Activated CD8-positive, alpha-beta T cell treated with anti-CD3 and anti-CD28 coated beads, Interleukin-2, amount 10 ng/mL, durations not matched to agents 7 days and 5 days (primary cell): ENCODE measurements at regions not wholly inside any gene's neighbourhood (a gene's known extent, or its start where the extent isn't known, plus 50 kb on each side); places are given as distances from the start of the nearest gene placed in this dataset.

ENCODE experiments used
- ATAC-seq: fragments of 150-1000 bp; cut with Tn5 transposase; one replicate; pipeline ENCODE4 v1.10.0; 2021; ENCODE audit warnings: moderate library complexity
- CTCF ChIA-PET: fragments of 350-600 bp; sonication (Branson Sonifier 250); formaldehyde crosslinking; loops from one replicate; lab custom pipeline; 2021; ENCODE audit warnings: antibody characterized with exemption; lab: Charles Lee
- POLR2A ChIA-PET: fragments of 350-600 bp; sonication (Branson Sonifier 250); formaldehyde crosslinking; loops from one replicate; lab custom pipeline; 2021; ENCODE audit warnings: antibody characterized with exemption; lab: Charles Lee
- DNase-seq: peaks from one replicate; pipeline ENCODE4 v3.0.0-alpha.2; 2020
- H3K27ac Mint-ChIP-seq: one replicate; pipeline ENCODE4 v1.8.0; 2021; ENCODE audit warnings: mild to moderate bottlenecking, mixed read lengths
- H3K27me3 Mint-ChIP-seq: one replicate; pipeline ENCODE4 v1.8.0; 2021; ENCODE audit warnings: low read depth, mixed read lengths
- H3K36me3 Mint-ChIP-seq: one replicate; pipeline ENCODE4 v1.8.0; 2021; ENCODE audit warnings: low read depth, mixed read lengths
- H3K4me1 Mint-ChIP-seq: one replicate; pipeline ENCODE4 v1.8.0; 2021; ENCODE audit warnings: low read depth, mixed read lengths
- H3K4me3 Mint-ChIP-seq: one replicate; pipeline ENCODE4 v1.8.0; 2021; ENCODE audit warnings: mild to moderate bottlenecking, mixed read lengths
- H3K9me3 Mint-ChIP-seq: one replicate; pipeline ENCODE4 v1.8.0; 2022; ENCODE audit warnings: mixed read lengths; ENCODE audit not compliant: insufficient read depth

- POLR2A ChIA-PET, result no interaction called here
- no peaks in the 10 kb centered on the region for H3K36me3 Mint-ChIP-seq
- H3K4me1 Mint-ChIP-seq, result peaks cover 2% of the 10 kb centered on the region
- peaks cover 12% of the 10 kb centered on the region for H3K27me3 Mint-ChIP-seq
- DNase-seq (no peak), ATAC-seq (no peak)
- H3K4me3 Mint-ChIP-seq, result no peak overlapping the region
- CTCF ChIA-PET, result no interaction called here
- peaks cover 5% of the 10 kb centered on the region for H3K9me3 Mint-ChIP-seq
- H3K27ac Mint-ChIP-seq, result no peak overlapping the region
These were observed 222.4 kb downstream of the CD83 start for GRCh38 chr6:14339711-14340584.

- Mint-ChIP-seq H3K9me3 (no peaks in the 10 kb centered on the region), H3K36me3 (no peaks in the 10 kb centered on the region), H3K4me1 (peaks cover 3% of the 10 kb centered on the region), H3K27me3 (peaks cover 8% of the 10 kb centered on the region), H3K4me3 (no peak overlapping the region), H3K27ac (no peak overlapping the region)
- ChIA-PET POLR2A (no interaction called here), CTCF (interaction anchor here (1.0 to 2.9 kb wide), 2 partner anchors 8 to 10 kb away, joined by 3 to 10 read pairs; no protein-coding TSS in a partner anchor)
- no peak for DNase-seq
- no peak for ATAC-seq
These were observed 226.9 kb downstream of the CD83 start for GRCh38 chr6:14344486-14344885.

- Mint-ChIP-seq H3K9me3 (no peaks in the 10 kb centered on the region), H3K36me3 (no peaks in the 10 kb centered on the region), H3K4me1 (peaks cover 12% of the 10 kb centered on the region), H3K27ac (no peak overlapping the region), H3K4me3 (no peak overlapping the region), H3K27me3 (peaks cover 2% of the 10 kb centered on the region)
- ChIA-PET POLR2A (no interaction called here), CTCF (interaction anchor here (1.2 to 2.6 kb wide), 2 partner anchors 25 to 31 kb away, joined by 3 to 9 read pairs; no protein-coding TSS in a partner anchor)
- DNase-seq (no peak), ATAC-seq (no peak)
These were observed 230.8 kb downstream of the CD83 start for GRCh38 chr6:14348389-14348788.

GRCh38 chr6:14349507-14349906 lies 231.9 kb downstream of the CD83 start:
- ChIA-PET CTCF (interaction anchor here (1.2 to 2.6 kb wide), 2 partner anchors 26 to 32 kb away, joined by 3 to 9 read pairs; no protein-coding TSS in a partner anchor), POLR2A (no interaction called here)
- no peak overlapping the region for H3K4me3 Mint-ChIP-seq
- H3K9me3 Mint-ChIP-seq, result no peaks in the 10 kb centered on the region
- no peak overlapping the region for H3K27ac Mint-ChIP-seq
- DNase-seq, result no peak
- H3K4me1 Mint-ChIP-seq, result peaks cover 19% of the 10 kb centered on the region
- no peaks in the 10 kb centered on the region for H3K27me3 Mint-ChIP-seq
- no peaks in the 10 kb centered on the region for H3K36me3 Mint-ChIP-seq
- no peak for ATAC-seq

- Mint-ChIP-seq H3K27me3 (no peaks in the 10 kb centered on the region), H3K4me3 (no peak overlapping the region), H3K36me3 (no peaks in the 10 kb centered on the region), H3K4me1 (peaks cover 25% of the 10 kb centered on the region), H3K9me3 (no peaks in the 10 kb centered on the region), H3K27ac (no peak overlapping the region)
- ChIA-PET POLR2A (no interaction called here), CTCF (no interaction called here)
- ATAC-seq (no peak), DNase-seq (no peak)
These were observed 232.6 kb downstream of the CD83 start for GRCh38 chr6:14350210-14350609.

- peak overlapping the region; percentile 12 for H3K27ac Mint-ChIP-seq
These were observed 235.7 kb downstream of the CD83 start for GRCh38 chr6:14353281-14353680.

GRCh38 chr6:14353798-14354197 lies 236.2 kb downstream of the CD83 start:
- no peak overlapping the region for H3K4me3 Mint-ChIP-seq

More at GRCh38 chr6:14353281-14353680, 235.7 kb downstream of the CD83 start:
- H3K4me3 Mint-ChIP-seq, result no peak overlapping the region
- ATAC-seq, result no peak
- no peaks in the 10 kb centered on the region for H3K9me3 Mint-ChIP-seq
- DNase-seq, result no peak
- ChIA-PET POLR2A (interaction anchor here (0.5 to 0.6 kb wide), 2 partner anchors 16 to 102 kb away, joined by 3 read pairs; no protein-coding TSS in a partner anchor), CTCF (interaction anchor here (0.7 to 1.0 kb wide), 3 partner anchors 36 to 142 kb away, joined by 3 read pairs; no protein-coding TSS in a partner anchor)
- H3K36me3 Mint-ChIP-seq, result no peaks in the 10 kb centered on the region
- peaks cover 26% of the 10 kb centered on the region for H3K4me1 Mint-ChIP-seq
- peaks cover 2% of the 10 kb centered on the region for H3K27me3 Mint-ChIP-seq

GRCh38 chr6:14354919-14355572 lies 237.5 kb downstream of the CD83 start:
- peaks cover 22% of the 10 kb centered on the region for H3K4me1 Mint-ChIP-seq
- ChIA-PET CTCF (interaction anchor here (0.8 kb wide), 1 partner anchor 11 kb away, joined by 3 read pairs; no protein-coding TSS in a partner anchor), POLR2A (no interaction called here)
- no peaks in the 10 kb centered on the region for H3K36me3 Mint-ChIP-seq
- H3K4me3 Mint-ChIP-seq, result no peak overlapping the region
- DNase-seq (no peak), ATAC-seq (no peak)
- H3K27ac Mint-ChIP-seq, result no peak overlapping the region
- H3K9me3 Mint-ChIP-seq, result no peaks in the 10 kb centered on the region
- peaks cover 8% of the 10 kb centered on the region for H3K27me3 Mint-ChIP-seq

More at GRCh38 chr6:14353798-14354197, 236.2 kb downstream of the CD83 start:
- Mint-ChIP-seq H3K4me1 (peaks cover 24% of the 10 kb centered on the region), H3K27ac (no peak overlapping the region), H3K9me3 (no peaks in the 10 kb centered on the region), H3K36me3 (no peaks in the 10 kb centered on the region), H3K27me3 (peaks cover 4% of the 10 kb centered on the region)
- POLR2A ChIA-PET, result interaction anchor here (0.6 kb wide), 1 partner anchor 16 kb away, joined by 3 read pairs; no protein-coding TSS in a partner anchor
- ATAC-seq (no peak), DNase-seq (no peak)
- CTCF ChIA-PET, result interaction anchor here (1.0 kb wide), 2 partner anchors 36 to 142 kb away, joined by 3 read pairs; no protein-coding TSS in a partner anchor

- no peak for DNase-seq
- Mint-ChIP-seq H3K27ac (no peak overlapping the region), H3K9me3 (no peaks in the 10 kb centered on the region), H3K4me1 (peaks cover 8% of the 10 kb centered on the region), H3K27me3 (peaks cover 8% of the 10 kb centered on the region), H3K4me3 (no peak overlapping the region), H3K36me3 (no peaks in the 10 kb centered on the region)
- CTCF ChIA-PET, result no interaction called here
- no peak for ATAC-seq
- POLR2A ChIA-PET, result no interaction called here
These were observed 241.9 kb downstream of the CD83 start for GRCh38 chr6:14359438-14359837.

- DNase-seq (no peak), ATAC-seq (no peak)
- Mint-ChIP-seq H3K27me3 (peaks cover 8% of the 10 kb centered on the region), H3K36me3 (no peaks in the 10 kb centered on the region), H3K9me3 (no peaks in the 10 kb centered on the region), H3K4me1 (no peaks in the 10 kb centered on the region), H3K4me3 (no peak overlapping the region), H3K27ac (no peak overlapping the region)
- CTCF ChIA-PET, result no interaction called here
- POLR2A ChIA-PET, result no interaction called here
These were observed 243.0 kb downstream of the CD83 start for GRCh38 chr6:14360565-14360964.

- CTCF ChIA-PET, result no interaction called here
- no peak for ATAC-seq
- peaks cover 8% of the 10 kb centered on the region for H3K27me3 Mint-ChIP-seq
- H3K27ac Mint-ChIP-seq, result no peak overlapping the region
- no peaks in the 10 kb centered on the region for H3K36me3 Mint-ChIP-seq
- POLR2A ChIA-PET, result no interaction called here
- H3K4me3 Mint-ChIP-seq, result no peak overlapping the region
- no peaks in the 10 kb centered on the region for H3K9me3 Mint-ChIP-seq
- DNase-seq, result no peak
- H3K4me1 Mint-ChIP-seq, result no peaks in the 10 kb centered on the region
These were observed 243.7 kb downstream of the CD83 start for GRCh38 chr6:14361297-14361696.
